Bronchial epithelial cell (primary cell): ENCODE measurements at regions not wholly inside any gene's neighbourhood (a gene's known extent, or its start where the extent isn't known, plus 50 kb on each side); places are given as distances from the start of the nearest gene placed in this dataset.
A peak's percentile ranks its signal among the peaks of the same experiment; 100 is the strongest.

Source experiments
- DNase-seq: peaks from one replicate; pipeline ENCODE4 v3.0.0-alpha.2; 2010; ENCODE audit warnings: low read depth
- FAIRE-seq: peaks from 2 replicates; lab custom pipeline; 2011; peaks lifted over from hg19 to GRCh38; lab: Jason Lieb, UNC
- H3K27me3 ChIP-seq: 2 replicates; pipeline ENCODE4 v1.5.1; 2011; ENCODE audit warnings: low read length; ENCODE audit not compliant: control insufficient read depth, insufficient read depth
- H3K36me3 ChIP-seq: 2 replicates; pipeline ENCODE4 v1.5.1; 2011; ENCODE audit warnings: low read length; ENCODE audit not compliant: control insufficient read depth, insufficient read depth
- H3K4me3 ChIP-seq: 2 replicates; pipeline ENCODE4 v1.5.1; 2011; ENCODE audit warnings: mild to moderate bottlenecking, low read depth, low read length, control low read depth
- CTCF ChIP-seq: IDR thresholded peaks from 2 replicates; pipeline ENCODE4 v1.5.1; 2011; ENCODE audit warnings: mild to moderate bottlenecking, moderate library complexity, low read length, control low read depth, inconsistent platforms; ENCODE audit not compliant: insufficient read depth, severe bottlenecking

- TF ChIP-seq CTCF, result no peak
- H3K27me3 ChIP-seq, result no peaks in the 10 kb centered on the region
- DNase-seq (peak; percentile 89), FAIRE-seq (peak; percentile 50)
- no peak overlapping the region for H3K4me3 ChIP-seq
- no peaks in the 10 kb centered on the region for H3K36me3 ChIP-seq
Observed at GRCh38 chr5:67404256-67405100, 207.9 kb upstream of the CD180 start.

GRCh38 chr5:67402526-67402925, 205.9 kb upstream of the CD180 start:
- H3K4me3 ChIP-seq, result no peak overlapping the region
- DNase-seq, result no peak
- no peak for TF ChIP-seq CTCF
- H3K36me3 ChIP-seq, result no peaks in the 10 kb centered on the region
- no peaks in the 10 kb centered on the region for H3K27me3 ChIP-seq
- no peak for FAIRE-seq

GRCh38 chr5:67401172-67401571, 204.6 kb upstream of the CD180 start:
- Histone ChIP-seq H3K36me3 (no peaks in the 10 kb centered on the region), H3K27me3 (no peaks in the 10 kb centered on the region), H3K4me3 (no peak overlapping the region)
- FAIRE-seq (no peak), DNase-seq (no peak)
- TF ChIP-seq CTCF, result no peak

GRCh38 chr5:67400752-67401151, 204.2 kb upstream of the CD180 start:
- Histone ChIP-seq H3K36me3 (no peaks in the 10 kb centered on the region), H3K4me3 (no peak overlapping the region), H3K27me3 (no peaks in the 10 kb centered on the region)
- no peak for FAIRE-seq
- no peak for DNase-seq
- TF ChIP-seq CTCF, result no peak

- no peak for FAIRE-seq
- Histone ChIP-seq H3K4me3 (no peak overlapping the region), H3K27me3 (no peaks in the 10 kb centered on the region), H3K36me3 (no peaks in the 10 kb centered on the region)
- DNase-seq, result no peak
- no peak for TF ChIP-seq CTCF
Observed at GRCh38 chr5:67395790-67396418, 199.3 kb upstream of the CD180 start.
